ENCODE measurements at regions not wholly inside any gene's neighbourhood (a gene's known extent, or its start where the extent isn't known, plus 50 kb on each side); places are given as distances from the start of the nearest gene placed in this dataset.
"Not testable (repeated sequence)": the region's sequence is repeated elsewhere in the genome, so short reads cannot be mapped to it uniquely, and the experiment has no call there.

GRCh38 chr4:134501973-134502643, 300.5 kb upstream of the PABPC4L start:
- Histone ChIP-seq H3K4me3 (replicated peaks in 1 of 3; ENCODE audit: insufficient read depth in 1 of 3, low read depth in 1 of 3, low read length in 3 of 3) (no peak overlapping the region), H3K27ac (ENCODE audit: insufficient read depth, low read depth, low read length) (no peak overlapping the region), H3K36me3 (ENCODE audit: control insufficient read depth in 2 of 2, extremely low read depth in 1 of 2, insufficient read depth in 2 of 2, low read length in 2 of 2) (no peaks in the 10 kb centered on the region), H3K79me2 (ENCODE audit: control insufficient read depth, insufficient read depth, low read length) (no peaks in the 10 kb centered on the region), H3K27me3 (ENCODE audit: control insufficient read depth in 2 of 2, insufficient read depth in 2 of 2, low read length in 2 of 2) (no peaks in the 10 kb centered on the region), H2AFZ (ENCODE audit: low read depth, low read length) (no peak overlapping the region), H3K9me1 (replicated peaks; ENCODE audit: control insufficient read depth, extremely low read depth, insufficient read depth, low read length) (no peaks in the 10 kb centered on the region), H3K9me3 (replicated peaks; ENCODE audit: control insufficient read depth, insufficient read depth, low read length) (no peaks in the 10 kb centered on the region), H3K4me2 (ENCODE audit: insufficient read depth, low read length) (no peak overlapping the region), H4K20me1 (replicated peaks; ENCODE audit: control insufficient read depth, extremely low read depth, insufficient read depth, low read length) (no peaks in the 10 kb centered on the region), H3K9ac (replicated peaks; ENCODE audit: extremely low read depth, insufficient read depth, low read length) (no peak overlapping the region), H3K4me1 (ENCODE audit: control insufficient read depth, extremely low read depth, insufficient read depth, low read length) (no peaks in the 10 kb centered on the region)
- intact Hi-C loops (cut with micrococcal nuclease), result no loop called here
- FAIRE-seq (no peak), DNase-seq (ENCODE audit: low read depth, low spot score) (no peak)
- dilution Hi-C loops (cut with MboI; ENCODE audit: extremely low pct_ligation_motif_present, low sequenced_read_pairs), result no loop called here
- CTCF ChIA-PET, result no interaction called here
- POLR2A ChIA-PET, result no interaction called here
- no TSS peak for BruUV-seq (replicated peaks)
- no peak for TF ChIP-seq FOS (IDR thresholded peaks at IDR 0.05; ENCODE audit: borderline replicate concordance, insufficient read depth, low read length)
- no peak for TF ChIP-seq POLR2AphosphoS5 (IDR thresholded peaks at IDR 0.05; ENCODE audit: insufficient read depth, low read depth, low read length)
- TF ChIP-seq MYC (IDR thresholded peaks at IDR 0.05; ENCODE audit: low read depth, low read length), result no peak
- no peak for TF ChIP-seq GATA2 (IDR thresholded peaks at IDR 0.05; ENCODE audit: insufficient read depth, insufficient read length, low read depth, low read length)
- TF ChIP-seq POLR2A (IDR thresholded peaks at IDR 0.05; ENCODE audit: low read depth, low read length), result no peak
- no peak for TF ChIP-seq EZH2 (IDR thresholded peaks at IDR 0.05; ENCODE audit: borderline replicate concordance, low read depth, low read length, severe bottlenecking)
- TF ChIP-seq MAX (IDR thresholded peaks at IDR 0.05; ENCODE audit: insufficient read depth, insufficient read length), result no peak
- no peak for TF ChIP-seq JUN (IDR thresholded peaks at IDR 0.05; ENCODE audit: borderline replicate concordance, insufficient read depth, insufficient read length, low read depth)
- TF ChIP-seq, protein P1, sequence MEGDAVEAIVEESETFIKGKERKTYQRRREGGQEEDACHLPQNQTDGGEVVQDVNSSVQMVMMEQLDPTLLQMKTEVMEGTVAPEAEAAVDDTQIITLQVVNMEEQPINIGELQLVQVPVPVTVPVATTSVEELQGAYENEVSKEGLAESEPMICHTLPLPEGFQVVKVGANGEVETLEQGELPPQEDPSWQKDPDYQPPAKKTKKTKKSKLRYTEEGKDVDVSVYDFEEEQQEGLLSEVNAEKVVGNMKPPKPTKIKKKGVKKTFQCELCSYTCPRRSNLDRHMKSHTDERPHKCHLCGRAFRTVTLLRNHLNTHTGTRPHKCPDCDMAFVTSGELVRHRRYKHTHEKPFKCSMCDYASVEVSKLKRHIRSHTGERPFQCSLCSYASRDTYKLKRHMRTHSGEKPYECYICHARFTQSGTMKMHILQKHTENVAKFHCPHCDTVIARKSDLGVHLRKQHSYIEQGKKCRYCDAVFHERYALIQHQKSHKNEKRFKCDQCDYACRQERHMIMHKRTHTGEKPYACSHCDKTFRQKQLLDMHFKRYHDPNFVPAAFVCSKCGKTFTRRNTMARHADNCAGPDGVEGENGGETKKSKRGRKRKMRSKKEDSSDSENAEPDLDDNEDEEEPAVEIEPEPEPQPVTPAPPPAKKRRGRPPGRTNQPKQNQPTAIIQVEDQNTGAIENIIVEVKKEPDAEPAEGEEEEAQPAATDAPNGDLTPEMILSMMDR (IDR thresholded peaks at IDR 0.05; ENCODE audit: extremely low read depth in 1 of 2, insufficient read depth in 1 of 2, low read depth in 1 of 2, low read length in 2 of 2), result no peak

- POLR2A ChIA-PET; H3K79me2 ChIP-seq (ENCODE audit: control insufficient read depth, insufficient read depth, low read length); H3K27ac ChIP-seq (ENCODE audit: insufficient read depth, low read depth, low read length); H3K4me3 ChIP-seq (replicated peaks in 1 of 3; ENCODE audit: insufficient read depth in 1 of 3, low read depth in 1 of 3, low read length in 3 of 3); H3K9me1 ChIP-seq (replicated peaks; ENCODE audit: control insufficient read depth, extremely low read depth, insufficient read depth, low read length); H3K4me1 ChIP-seq (ENCODE audit: control insufficient read depth, extremely low read depth, insufficient read depth, low read length); dilution Hi-C loops (cut with MboI; ENCODE audit: extremely low pct_ligation_motif_present, low sequenced_read_pairs); intact Hi-C loops (cut with micrococcal nuclease); H3K27me3 ChIP-seq (ENCODE audit: control insufficient read depth in 2 of 2, insufficient read depth in 2 of 2, low read length in 2 of 2); H3K9me3 ChIP-seq (replicated peaks; ENCODE audit: control insufficient read depth, insufficient read depth, low read length); H3K9ac ChIP-seq (replicated peaks; ENCODE audit: extremely low read depth, insufficient read depth, low read length); BruUV-seq (replicated peaks); H3K36me3 ChIP-seq (ENCODE audit: control insufficient read depth in 2 of 2, extremely low read depth in 1 of 2, insufficient read depth in 2 of 2, low read length in 2 of 2); H3K4me2 ChIP-seq (ENCODE audit: insufficient read depth, low read length); DNase-seq (ENCODE audit: low read depth, low spot score); H4K20me1 ChIP-seq (replicated peaks; ENCODE audit: control insufficient read depth, extremely low read depth, insufficient read depth, low read length); FAIRE-seq; H2AFZ ChIP-seq (ENCODE audit: low read depth, low read length): not testable (repeated sequence)
- CTCF ChIA-PET, result interaction anchor here (1.5 kb wide), 1 partner anchor 24 kb away, joined by 3 read pairs; no protein-coding TSS in a partner anchor
Observed at GRCh38 chr4:134501488-134501887, 299.9 kb upstream of the PABPC4L start.
